ENCODE measurements at regions not wholly inside any gene's neighbourhood (a gene's known extent, or its start where the extent isn't known, plus 50 kb on each side); places are given as distances from the start of the nearest gene placed in this dataset.

DNA sequence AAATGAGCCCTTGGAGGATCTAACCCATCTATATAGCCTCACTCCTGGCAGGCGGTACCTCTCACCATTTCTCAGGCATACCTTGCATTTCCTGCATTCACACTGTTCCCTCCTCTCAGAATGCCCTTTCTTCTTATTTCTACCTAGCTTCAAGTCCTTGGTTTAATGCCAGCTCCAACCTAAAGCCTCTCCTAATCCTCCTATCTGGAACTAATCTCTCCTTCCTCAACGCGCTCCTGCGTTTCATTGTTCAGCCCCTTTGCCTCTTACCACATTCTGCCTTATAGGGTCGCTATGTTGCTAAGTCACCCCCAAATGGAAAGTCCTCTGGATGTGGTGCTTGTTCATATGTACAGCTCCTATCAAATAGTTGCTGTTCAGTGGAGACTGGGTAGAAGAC, 288.5 kb upstream of the TUT7 start:
- TF ChIP-seq GATA2 (IDR thresholded peaks at IDR 0.05; ENCODE audit: low read depth, low read length) (no peak), GATA3 (IDR thresholded peaks at IDR 0.05; ENCODE audit: low read depth, low read length) (no peak)
